KG1 (cell line): ENCODE measurements at regions not wholly inside any gene's neighbourhood (a gene's known extent, or its start where the extent isn't known, plus 50 kb on each side); places are given as distances from the start of the nearest gene placed in this dataset.

Source experiments
- DNase-seq: peaks from one replicate; lab custom pipeline; 2025; lab: John Stamatoyannopoulos, UW

- DNase-seq, result no peak
Measured at GRCh38 chr3:178152988-178153387, 383.2 kb upstream of the KCNMB2 start.

- no peak for DNase-seq
Measured at GRCh38 chr3:178155521-178155920, 380.7 kb upstream of the KCNMB2 start.

GRCh38 chr3:178156301-178156700, 379.9 kb upstream of the KCNMB2 start:
- DNase-seq, result no peak

- DNase-seq, result no peak
Measured at GRCh38 chr3:178159691-178160220, 376.5 kb upstream of the KCNMB2 start.

GRCh38 chr3:178169421-178169820, 366.8 kb upstream of the KCNMB2 start:
- DNase-seq, result no peak

- DNase-seq, result no peak
Measured at GRCh38 chr3:178170698-178171535, 365.3 kb upstream of the KCNMB2 start.

- DNase-seq, result no peak
Measured at GRCh38 chr3:178172121-178172520, 364.1 kb upstream of the KCNMB2 start.

GRCh38 chr3:178174201-178174915, 361.9 kb upstream of the KCNMB2 start:
- no peak for DNase-seq

- DNase-seq, result no peak
Measured at GRCh38 chr3:178181088-178181487, 355.1 kb upstream of the KCNMB2 start.

- no peak for DNase-seq
Measured at GRCh38 chr3:178181784-178182183, 354.5 kb upstream of the KCNMB2 start.

GRCh38 chr3:178182337-178182779, 353.9 kb upstream of the KCNMB2 start:
- DNase-seq, result no peak

GRCh38 chr3:178184833-178185232, 351.4 kb upstream of the KCNMB2 start:
- DNase-seq, result no peak

GRCh38 chr3:178186666-178187065, 349.6 kb upstream of the KCNMB2 start:
- no peak for DNase-seq

GRCh38 chr3:178189854-178190253, 346.4 kb upstream of the KCNMB2 start:
- DNase-seq, result no peak

- DNase-seq, result no peak
Measured at GRCh38 chr3:178193846-178194245, 342.4 kb upstream of the KCNMB2 start.

GRCh38 chr3:178194539-178194938, 341.7 kb upstream of the KCNMB2 start:
- no peak for DNase-seq

- no peak for DNase-seq
Measured at GRCh38 chr3:178195824-178196223, 340.4 kb upstream of the KCNMB2 start.

- DNase-seq, result no peak
Measured at GRCh38 chr3:178198329-178198728, 337.9 kb upstream of the KCNMB2 start.

- no peak for DNase-seq
Measured at GRCh38 chr3:178200316-178200715, 335.9 kb upstream of the KCNMB2 start.

GRCh38 chr3:178201714-178202113, 334.5 kb upstream of the KCNMB2 start:
- no peak for DNase-seq

GRCh38 chr3:178202194-178202593, 334.0 kb upstream of the KCNMB2 start:
- no peak for DNase-seq

- no peak for DNase-seq
Measured at GRCh38 chr3:178203165-178203564, 333.1 kb upstream of the KCNMB2 start.

- DNase-seq, result no peak
Measured at GRCh38 chr3:178203650-178204049, 332.6 kb upstream of the KCNMB2 start.
